ENCODE measurements at regions not wholly inside any gene's neighbourhood (a gene's known extent, or its start where the extent isn't known, plus 50 kb on each side); places are given as distances from the start of the nearest gene placed in this dataset.

GRCh38 chr19:28142258-28142657, 1070.7 kb downstream of the UQCRFS1 start:
- Histone ChIP-seq H3K27ac (no peak overlapping the region), H3K4me3 (no peak overlapping the region), H3K9me3 (no peaks in the 10 kb centered on the region), H3K4me1 (no peaks in the 10 kb centered on the region), H3K36me3 (no peaks in the 10 kb centered on the region), H3K27me3 (no peaks in the 10 kb centered on the region)
- no peak for TF ChIP-seq POLR2A (IDR thresholded peaks at IDR 0.05)
- TF ChIP-seq, protein P1, sequence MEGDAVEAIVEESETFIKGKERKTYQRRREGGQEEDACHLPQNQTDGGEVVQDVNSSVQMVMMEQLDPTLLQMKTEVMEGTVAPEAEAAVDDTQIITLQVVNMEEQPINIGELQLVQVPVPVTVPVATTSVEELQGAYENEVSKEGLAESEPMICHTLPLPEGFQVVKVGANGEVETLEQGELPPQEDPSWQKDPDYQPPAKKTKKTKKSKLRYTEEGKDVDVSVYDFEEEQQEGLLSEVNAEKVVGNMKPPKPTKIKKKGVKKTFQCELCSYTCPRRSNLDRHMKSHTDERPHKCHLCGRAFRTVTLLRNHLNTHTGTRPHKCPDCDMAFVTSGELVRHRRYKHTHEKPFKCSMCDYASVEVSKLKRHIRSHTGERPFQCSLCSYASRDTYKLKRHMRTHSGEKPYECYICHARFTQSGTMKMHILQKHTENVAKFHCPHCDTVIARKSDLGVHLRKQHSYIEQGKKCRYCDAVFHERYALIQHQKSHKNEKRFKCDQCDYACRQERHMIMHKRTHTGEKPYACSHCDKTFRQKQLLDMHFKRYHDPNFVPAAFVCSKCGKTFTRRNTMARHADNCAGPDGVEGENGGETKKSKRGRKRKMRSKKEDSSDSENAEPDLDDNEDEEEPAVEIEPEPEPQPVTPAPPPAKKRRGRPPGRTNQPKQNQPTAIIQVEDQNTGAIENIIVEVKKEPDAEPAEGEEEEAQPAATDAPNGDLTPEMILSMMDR (IDR thresholded peaks at IDR 0.05 in 4 of 5, conservative IDR thresholded peaks at IDR 0.05 in 1 of 5) = no peak
- ATAC-seq (no peak), DNase-seq (no peak)
- in situ Hi-C loops (cut with MboI; ENCODE audit: low sequenced_read_pairs in 4 of 4) = no loop called here
- intact Hi-C loops (cut with DNase I; ENCODE audit: low total_unique reads) = no loop called here

DNA sequence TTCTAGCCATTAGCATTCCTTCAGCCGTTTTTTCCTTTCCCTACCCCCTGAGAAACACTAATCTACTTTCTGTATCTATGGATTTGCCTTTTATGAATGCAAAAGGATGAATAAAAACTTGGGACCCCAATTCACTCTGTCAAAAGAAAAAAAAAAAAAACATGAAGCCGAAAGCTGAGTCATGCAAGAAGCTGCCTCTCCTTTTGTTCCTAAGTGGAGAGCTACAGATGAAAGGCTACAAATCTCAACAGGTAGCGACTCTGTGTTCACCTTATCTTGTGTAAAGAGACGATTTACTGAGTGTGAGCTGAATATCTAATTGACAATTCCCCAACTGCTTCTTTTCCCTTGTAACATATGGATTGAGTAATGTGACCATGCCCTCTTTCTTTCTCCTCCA, 1072.8 kb downstream of the UQCRFS1 start:
- DNase-seq (no peak), ATAC-seq (no peak)
- no peak overlapping the region for H3K27ac ChIP-seq
- no peaks in the 10 kb centered on the region for H3K9me3 ChIP-seq
- no peak overlapping the region for H3K4me3 ChIP-seq
- intact Hi-C loops (cut with DNase I; ENCODE audit: low total_unique reads) (no loop called here), in situ Hi-C loops (cut with MboI; ENCODE audit: low sequenced_read_pairs in 4 of 4) (no loop called here)
- no peaks in the 10 kb centered on the region for H3K27me3 ChIP-seq
- H3K4me1 ChIP-seq = no peaks in the 10 kb centered on the region
- no peaks in the 10 kb centered on the region for H3K36me3 ChIP-seq
- TF ChIP-seq POLR2A (IDR thresholded peaks at IDR 0.05) = no peak
- TF ChIP-seq, protein P1 (IDR thresholded peaks at IDR 0.05 in 4 of 5, conservative IDR thresholded peaks at IDR 0.05 in 1 of 5) = no peak

GRCh38 chr19:28137772-28138171, 1075.2 kb downstream of the UQCRFS1 start:
- Histone ChIP-seq H3K27me3 (no peaks in the 10 kb centered on the region), H3K36me3 (no peaks in the 10 kb centered on the region), H3K9me3 (no peaks in the 10 kb centered on the region), H3K4me3 (no peak overlapping the region), H3K4me1 (no peaks in the 10 kb centered on the region), H3K27ac (no peak overlapping the region)
- DNase-seq (no peak), ATAC-seq (no peak)
- in situ Hi-C loops (cut with MboI; ENCODE audit: low sequenced_read_pairs in 4 of 4) = no loop called here
- TF ChIP-seq POLR2A (IDR thresholded peaks at IDR 0.05) = no peak
- TF ChIP-seq, protein P1 (IDR thresholded peaks at IDR 0.05 in 4 of 5, conservative IDR thresholded peaks at IDR 0.05 in 1 of 5) = no peak
- intact Hi-C loops (cut with DNase I; ENCODE audit: low total_unique reads) = no loop called here

GRCh38 chr19:28136796-28137195, 1076.2 kb downstream of the UQCRFS1 start:
- H3K4me1 ChIP-seq = no peaks in the 10 kb centered on the region
- DNase-seq (no peak), ATAC-seq (no peak)
- TF ChIP-seq, protein P1 (IDR thresholded peaks at IDR 0.05 in 4 of 5, conservative IDR thresholded peaks at IDR 0.05 in 1 of 5) = no peak
- no peak for TF ChIP-seq POLR2A (IDR thresholded peaks at IDR 0.05)
- no peaks in the 10 kb centered on the region for H3K36me3 ChIP-seq
- H3K27me3 ChIP-seq = no peaks in the 10 kb centered on the region
- intact Hi-C loops (cut with DNase I; ENCODE audit: low total_unique reads) = no loop called here
- in situ Hi-C loops (cut with MboI; ENCODE audit: low sequenced_read_pairs in 4 of 4) = no loop called here
- no peaks in the 10 kb centered on the region for H3K9me3 ChIP-seq
- H3K4me3 ChIP-seq = no peak overlapping the region
- no peak overlapping the region for H3K27ac ChIP-seq

DNA sequence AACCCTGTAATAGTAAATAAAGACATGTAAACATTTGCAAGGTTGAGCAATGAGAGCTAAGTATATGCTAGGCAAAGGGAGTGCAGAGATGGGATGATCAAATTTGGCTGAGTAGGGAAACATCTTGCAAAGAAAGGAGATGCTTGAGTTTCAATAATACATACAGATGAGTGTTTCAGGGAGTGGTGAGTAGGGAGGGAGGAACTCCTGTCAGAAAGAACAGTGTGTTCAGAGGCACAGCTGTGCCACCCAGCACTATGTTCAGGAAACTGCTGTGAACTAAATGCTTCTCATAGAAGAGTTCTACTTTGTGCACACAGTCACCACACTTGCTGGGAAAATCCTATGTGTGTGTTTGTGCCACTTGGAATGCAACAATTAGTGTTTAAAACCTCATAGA, 1077.1 kb downstream of the UQCRFS1 start:
- no peaks in the 10 kb centered on the region for H3K36me3 ChIP-seq
- in situ Hi-C loops (cut with MboI; ENCODE audit: low sequenced_read_pairs in 4 of 4) (no loop called here), intact Hi-C loops (cut with DNase I; ENCODE audit: low total_unique reads) (no loop called here)
- no peak overlapping the region for H3K4me3 ChIP-seq
- no peak overlapping the region for H3K27ac ChIP-seq
- no peaks in the 10 kb centered on the region for H3K9me3 ChIP-seq
- no peaks in the 10 kb centered on the region for H3K4me1 ChIP-seq
- DNase-seq (no peak), ATAC-seq (no peak)
- no peaks in the 10 kb centered on the region for H3K27me3 ChIP-seq
- TF ChIP-seq, protein P1 (IDR thresholded peaks at IDR 0.05 in 4 of 5, conservative IDR thresholded peaks at IDR 0.05 in 1 of 5) = no peak
- TF ChIP-seq POLR2A (IDR thresholded peaks at IDR 0.05) = no peak

Measured in gastrocnemius medialis (tissue), 4 donors.